IMR-90 (cell line): ENCODE measurements at regions not wholly inside any gene's neighbourhood (a gene's known extent, or its start where the extent isn't known, plus 50 kb on each side); places are given as distances from the start of the nearest gene placed in this dataset.

Experiments used
- ATAC-seq: fragments of 200-7000 bp; cut with Tn5 transposase; 2 replicates; pipeline ENCODE4 v1.9.1; 2020; ENCODE audit warnings: low read depth, mild to moderate bottlenecking, moderate library complexity
- BruUV-seq: library from RNA; stranded (reverse); fragments of 400-500 nt; replicated peaks from 2 replicates; lab custom pipeline; 2021; lab: Mats Ljungman, UMichigan
- CTCF ChIA-PET: fragments of 300-600 bp; formaldehyde crosslinking; extraction: SDS; loops from one replicate; lab custom pipeline; 2021; ENCODE audit warnings: antibody characterized with exemption; lab: Yijun Ruan, JAX
- POLR2A ChIA-PET: fragments of 300-600 bp; sonication (Branson Sonifier 250); formaldehyde crosslinking; loops from one replicate; lab custom pipeline; 2022; ENCODE audit warnings: antibody characterized with exemption; ENCODE audit not compliant: unreplicated experiment; lab: Charles Lee
- DNase-seq: peaks from one replicate; pipeline ENCODE4 v3.0.0; 2013
- H2AFZ ChIP-seq: replicated peaks from 2 replicates; pipeline ENCODE3; 2013; ENCODE audit warnings: low read length, mild to moderate bottlenecking; ENCODE audit not compliant: poor library complexity
- H2AK5ac ChIP-seq: 2 replicates; pipeline ENCODE4 v1.6.1; 2013; ENCODE audit warnings: low read depth, low read length, inconsistent platforms
- H2AK9ac ChIP-seq: replicated peaks from 2 replicates; pipeline ENCODE3; 2013; ENCODE audit warnings: mild to moderate bottlenecking, low read depth, low read length, moderate library complexity; ENCODE audit not compliant: poor library complexity
- H2BK120ac ChIP-seq: 2 replicates; pipeline ENCODE4 v1.6.1; 2013; ENCODE audit warnings: low read depth, low read length, inconsistent platforms
- H2BK15ac ChIP-seq: 3 replicates; pipeline ENCODE4 v1.6.1; 2013; ENCODE audit warnings: low read depth, low read length, inconsistent platforms
- H2BK20ac ChIP-seq: 2 replicates; pipeline ENCODE4 v1.6.1; 2013; ENCODE audit warnings: low read depth, mild to moderate bottlenecking, inconsistent platforms, low read length, moderate library complexity
- H2BK5ac ChIP-seq: 2 replicates; pipeline ENCODE4 v1.6.1; 2013; ENCODE audit warnings: mild to moderate bottlenecking, low read depth, low read length, inconsistent platforms; ENCODE audit not compliant: poor library complexity, severe bottlenecking
- H3K14ac ChIP-seq: replicated peaks from 2 replicates; pipeline ENCODE4 v1.6.1; 2013; ENCODE audit warnings: low read depth, low read length, inconsistent platforms
- H3K18ac ChIP-seq: 2 replicates; pipeline ENCODE4 v1.6.1; 2013; ENCODE audit warnings: low read depth, low read length, control low read depth
- H3K23ac ChIP-seq: 2 replicates; pipeline ENCODE4 v1.6.1; 2013; ENCODE audit warnings: low read depth, low read length, inconsistent platforms
- H3K27ac ChIP-seq: 2 replicates; pipeline ENCODE4 v1.5.1; 2013; ENCODE audit warnings: mild to moderate bottlenecking, control low read depth, low read length; ENCODE audit not compliant: insufficient read depth
- H3K27me3 ChIP-seq: 2 replicates; pipeline ENCODE4 v1.6.1; 2013; ENCODE audit warnings: low read length; ENCODE audit not compliant: control insufficient read depth, insufficient read depth
- H3K36me3 ChIP-seq: 2 replicates; pipeline ENCODE4 v1.6.1; 2013; ENCODE audit warnings: low read length, mixed read lengths; ENCODE audit not compliant: control insufficient read depth, insufficient read depth
- H3K4ac ChIP-seq: 2 replicates; pipeline ENCODE4 v1.6.1; 2013; ENCODE audit warnings: low read depth, low read length, inconsistent platforms
- H3K4me1 ChIP-seq: 2 replicates; pipeline ENCODE4 v1.6.1; 2013; ENCODE audit warnings: low read length, mixed read lengths; ENCODE audit not compliant: control insufficient read depth, insufficient read depth
- H3K4me2 ChIP-seq: 2 replicates; pipeline ENCODE4 v1.6.1; 2013; ENCODE audit warnings: low read depth, mild to moderate bottlenecking, control low read depth, low read length, moderate library complexity
- H3K4me3 ChIP-seq: 2 replicates; pipeline ENCODE4 v1.5.1; 2013; ENCODE audit warnings: low read depth, mild to moderate bottlenecking, control low read depth, low read length, moderate library complexity; ENCODE audit not compliant: insufficient read depth
- H3K56ac ChIP-seq: 2 replicates; pipeline ENCODE4 v1.6.1; 2013; ENCODE audit warnings: low read length, inconsistent platforms; ENCODE audit not compliant: insufficient read depth; ENCODE audit errors: extremely low read depth
- H3K79me1 ChIP-seq, 2 experiments: 2 replicates each; pipeline ENCODE4 v1.6.1; 2013; ENCODE audit warnings: low read length in 2 of 2, inconsistent platforms in 1 of 2, low read depth in 1 of 2
- H3K9ac ChIP-seq: 2 replicates; pipeline ENCODE4 v1.6.1; 2013; ENCODE audit warnings: low read depth, low read length, control low read depth
- H3K9me1 ChIP-seq: 2 replicates; pipeline ENCODE4 v1.6.1; 2013; ENCODE audit warnings: low read length, inconsistent platforms; ENCODE audit not compliant: insufficient read depth
- H3K9me3 ChIP-seq: 2 replicates; pipeline ENCODE4 v1.6.1; 2013; ENCODE audit warnings: low read length; ENCODE audit not compliant: control insufficient read depth, insufficient read depth
- H4K20me1 ChIP-seq: 2 replicates; pipeline ENCODE4 v1.6.1; 2013; ENCODE audit warnings: low read length, inconsistent platforms; ENCODE audit not compliant: insufficient read depth
- H4K5ac ChIP-seq: 2 replicates; pipeline ENCODE4 v1.6.1; 2013; ENCODE audit warnings: mild to moderate bottlenecking, low read depth, low read length, control low read depth
- H4K8ac ChIP-seq, 2 experiments: 2 replicates each; pipeline ENCODE4 v1.6.1; 2013; ENCODE audit warnings: low read depth in 2 of 2, low read length in 2 of 2, control low read depth in 1 of 2, inconsistent platforms in 1 of 2
- H4K91ac ChIP-seq: 2 replicates; pipeline ENCODE4 v1.6.1; 2013; ENCODE audit warnings: low read depth, low read length, inconsistent platforms; ENCODE audit not compliant: insufficient read depth
- CHD1 ChIP-seq: IDR thresholded peaks from 2 replicates; pipeline ENCODE4 v1.6.1; 2012; ENCODE audit warnings: low read depth, low read length, improper control_type of control experiment
- FOS ChIP-seq: fragments of 150-350 bp; IDR thresholded peaks from 2 replicates; pipeline ENCODE4 v1.6.1; 2016; ENCODE audit warnings: low read depth, low read length
- MAFK ChIP-seq: IDR thresholded peaks from 2 replicates; pipeline ENCODE4 v1.6.1; 2012; ENCODE audit warnings: low read depth, low read length, improper control_type of control experiment
- MAZ ChIP-seq: IDR thresholded peaks from 2 replicates; pipeline ENCODE4 v1.6.1; 2012; ENCODE audit warnings: low read depth, mild to moderate bottlenecking, low read length, improper control_type of control experiment, moderate library complexity, borderline replicate concordance
- NFE2L2 ChIP-seq: fragments of 150-350 bp; IDR thresholded peaks from 2 replicates; pipeline ENCODE4 v1.6.1; 2016; ENCODE audit warnings: low read depth, mild to moderate bottlenecking, low read length
- POLR2A ChIP-seq: IDR thresholded peaks from 2 replicates; pipeline ENCODE4 v1.6.1; 2012; ENCODE audit warnings: mild to moderate bottlenecking, low read depth, low read length
- RCOR1 ChIP-seq: IDR thresholded peaks from 2 replicates; pipeline ENCODE4 v1.6.1; 2012; ENCODE audit warnings: mild to moderate bottlenecking, low read length, improper control_type of control experiment; ENCODE audit not compliant: insufficient replicate concordance
- SMC3 ChIP-seq: fragments of 150-350 bp; IDR thresholded peaks from 2 replicates; pipeline ENCODE4 v1.6.1; 2016; ENCODE audit warnings: low read depth, mild to moderate bottlenecking, antibody characterized with exemption, low read length, moderate library complexity
- USF2 ChIP-seq: fragments of 150-350 bp; IDR thresholded peaks from 2 replicates; pipeline ENCODE4 v1.6.1; 2017; ENCODE audit warnings: mild to moderate bottlenecking, antibody characterized with exemption, low read length, low read depth
- WGBS, 2 experiments: methylation state at CpG; one replicate each; pipeline versions ENCODE4 v1.1.5 to v1.1.7; 2013; ENCODE audit warnings: missing lambda C conversion rate in 2 of 2; ENCODE audit not compliant: insufficient read length in 1 of 2; ENCODE audit errors: extremely low coverage in 2 of 2; 5-methylcytosine and 5-hydroxymethylcytosine counted together
- dilution Hi-C: fragments of 300-500 bp; cut with HindIII; formaldehyde crosslinking; loops from one replicate; pipeline ENCODE4 v1.14.3; 2018; ENCODE audit warnings: low sequenced_read_pairs; ENCODE audit not compliant: unreplicated experiment
- in situ Hi-C: fragments of 300-500 bp; cut with MboI; formaldehyde crosslinking; loops from 3 replicates; pipeline ENCODE4 v1.14.3; 2019; ENCODE audit warnings: low sequenced_read_pairs, inconsistent platforms, mixed read lengths
- intact Hi-C: fragments of 100-400 bp; cut with micrococcal nuclease; formaldehyde crosslinking; loops from 2 replicates; pipeline ENCODE4 v1.10.0; 2022

- H3K4ac ChIP-seq = no peak overlapping the region
- no peak overlapping the region for H3K4me2 ChIP-seq
- H3K9me3 ChIP-seq = no peaks in the 10 kb centered on the region
- DNase-seq = no peak
- H2BK120ac ChIP-seq = no peak overlapping the region
- intact Hi-C loops = no loop called here
- no peak overlapping the region for H2BK15ac ChIP-seq
- ChIA-PET POLR2A (no interaction called here), CTCF (interaction anchor here (1.2 kb wide), 1 partner anchor 12 kb away, joined by 4 read pairs; no protein-coding TSS in a partner anchor)
- H4K5ac ChIP-seq = no peak overlapping the region
- in situ Hi-C loops = no loop called here
- H3K79me1 ChIP-seq = no peaks in the 10 kb centered on the region
- no peak overlapping the region for H3K14ac ChIP-seq
- H2AFZ ChIP-seq = no peak overlapping the region
- H2BK20ac ChIP-seq = no peak overlapping the region
- BruUV-seq = no TSS peak
- H4K91ac ChIP-seq = no peak overlapping the region
- no peaks in the 10 kb centered on the region for H3K27me3 ChIP-seq
- H3K9ac ChIP-seq = no peak overlapping the region
- H4K8ac ChIP-seq = no peak overlapping the region
- H3K4me3 ChIP-seq = no peak overlapping the region
- no peak overlapping the region for H3K23ac ChIP-seq
- H3K36me3 ChIP-seq = no peaks in the 10 kb centered on the region
- H4K20me1 ChIP-seq = no peaks in the 10 kb centered on the region
- no peaks in the 10 kb centered on the region for H3K4me1 ChIP-seq
- no peak overlapping the region for H2BK5ac ChIP-seq
- no peak overlapping the region for H2AK5ac ChIP-seq
- H3K9me1 ChIP-seq = no peaks in the 10 kb centered on the region
- H3K27ac ChIP-seq = no peak overlapping the region
- WGBS, 2 experiments = no CpG with 5 or more reads among the region's 6 CpGs
- dilution Hi-C loops = no loop called here
- TF ChIP-seq CHD1 (no peak), NFE2L2 (no peak), MAZ (no peak), RCOR1 (no peak), USF2 (no peak), FOS (no peak), POLR2A (no peak), MAFK (no peak), SMC3 (no peak)
- no peak for ATAC-seq
- H3K18ac ChIP-seq = no peak overlapping the region
- H2AK9ac ChIP-seq = no peak overlapping the region
- H3K56ac ChIP-seq = no peak overlapping the region
Observed at GRCh38 chr2:114156366-114157056, 266.6 kb downstream of the ACTR3 start.
